HG03460 (cell line): ENCODE measurements at regions not wholly inside any gene's neighbourhood (a gene's known extent, or its start where the extent isn't known, plus 50 kb on each side); places are given as distances from the start of the nearest gene placed in this dataset.
"Not testable (repeated sequence)": the region's sequence is repeated elsewhere in the genome, so short reads cannot be mapped to it uniquely, and the experiment has no call there.

ENCODE experiments used
- ATAC-seq: cut with Tn5 transposase; IDR thresholded peaks from one replicate; pipeline ENCODE4 v1.9.1; 2021; ENCODE audit not compliant: unreplicated experiment

DNA sequence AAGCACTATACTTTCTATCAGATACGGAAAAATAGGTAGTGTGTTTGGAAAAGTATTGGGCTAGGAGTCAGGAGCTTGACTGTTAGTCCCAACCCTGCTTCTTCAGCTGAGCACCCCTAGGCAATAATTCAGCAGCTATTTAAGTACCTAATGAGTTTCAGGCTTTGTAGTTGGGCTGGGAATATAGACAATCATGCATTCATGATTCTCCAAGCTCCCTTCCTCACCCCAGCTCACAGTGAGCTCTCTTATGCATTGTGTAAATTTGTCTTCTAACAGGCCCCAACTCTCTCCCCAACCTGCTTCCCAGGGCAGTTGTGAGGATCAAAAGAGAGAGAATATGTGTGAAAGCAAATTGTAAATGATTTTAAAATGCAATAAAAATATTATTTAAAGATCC is 201.2 kb downstream of the MSX2 start:
- ATAC-seq: no peak

DNA sequence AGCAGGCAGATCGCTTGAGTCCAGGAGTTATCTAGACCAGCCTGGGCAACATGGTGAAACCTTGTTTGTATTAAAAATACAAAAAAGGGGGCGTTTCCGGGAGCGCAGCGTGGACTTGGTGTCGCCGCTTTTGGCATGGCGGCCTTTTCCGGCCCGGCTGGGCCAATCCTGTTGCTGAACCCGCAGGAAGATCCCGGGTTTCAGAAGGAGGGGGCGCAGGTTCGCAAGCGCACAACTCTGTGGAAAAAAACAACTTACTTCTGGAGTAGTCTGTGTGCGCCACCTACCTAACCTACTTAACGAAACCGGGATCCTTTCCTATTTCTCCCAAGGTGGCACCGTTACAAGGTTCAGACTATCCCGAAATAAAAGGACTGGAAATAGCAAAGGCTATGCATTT is 198.6 kb downstream of the MSX2 start:
- no peak for ATAC-seq

DNA sequence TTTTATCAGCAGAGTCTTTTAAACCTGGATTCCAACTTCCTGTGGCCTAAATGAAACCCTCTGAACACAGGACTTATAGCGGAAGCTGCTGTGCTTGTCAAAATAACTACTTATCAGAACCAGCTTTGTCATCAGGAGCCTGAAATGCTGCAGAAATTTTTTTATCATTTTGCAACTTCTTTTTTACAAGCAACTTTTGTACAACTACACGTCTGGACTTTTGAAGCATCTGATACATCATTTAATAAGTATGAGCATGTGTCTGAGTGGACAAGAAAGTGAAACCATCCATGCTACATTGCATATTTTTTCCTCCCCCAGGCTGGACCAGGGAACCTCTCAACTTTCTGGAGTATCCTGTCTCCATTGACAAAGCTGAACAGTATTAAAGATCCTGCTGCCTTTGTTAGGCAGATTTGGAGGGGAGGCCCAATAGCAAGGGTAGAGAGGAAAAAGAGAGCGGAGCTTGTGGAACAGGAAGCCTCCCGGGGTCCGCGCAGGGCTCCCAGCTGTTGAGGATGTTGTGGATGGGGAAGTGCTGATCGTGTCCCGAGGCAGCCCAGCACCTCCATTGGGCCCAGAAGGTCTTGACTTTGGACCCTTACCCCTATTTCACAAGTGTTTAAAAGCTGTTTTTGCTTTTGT is 196.6 kb downstream of the MSX2 start:
- no peak for ATAC-seq

DNA sequence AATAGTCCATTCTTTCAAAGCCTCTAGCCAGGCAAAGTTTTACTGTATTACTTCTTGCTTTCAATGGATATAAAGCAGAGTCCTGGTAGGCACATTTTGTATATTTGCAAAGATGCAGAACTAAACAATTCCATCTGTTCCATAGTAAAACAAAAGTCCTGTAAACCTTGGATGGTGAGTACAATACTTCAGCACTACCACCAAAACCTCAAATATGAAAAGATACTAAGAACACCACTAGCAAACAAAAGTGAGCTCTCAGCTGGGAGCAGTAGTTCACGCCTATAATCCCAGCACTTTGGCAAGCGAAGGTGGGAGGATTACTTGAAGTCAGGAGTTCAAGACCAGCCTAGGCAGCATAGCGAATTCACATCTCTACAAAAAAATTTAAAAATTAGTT is 195.0 kb downstream of the MSX2 start:
- no peak for ATAC-seq

DNA sequence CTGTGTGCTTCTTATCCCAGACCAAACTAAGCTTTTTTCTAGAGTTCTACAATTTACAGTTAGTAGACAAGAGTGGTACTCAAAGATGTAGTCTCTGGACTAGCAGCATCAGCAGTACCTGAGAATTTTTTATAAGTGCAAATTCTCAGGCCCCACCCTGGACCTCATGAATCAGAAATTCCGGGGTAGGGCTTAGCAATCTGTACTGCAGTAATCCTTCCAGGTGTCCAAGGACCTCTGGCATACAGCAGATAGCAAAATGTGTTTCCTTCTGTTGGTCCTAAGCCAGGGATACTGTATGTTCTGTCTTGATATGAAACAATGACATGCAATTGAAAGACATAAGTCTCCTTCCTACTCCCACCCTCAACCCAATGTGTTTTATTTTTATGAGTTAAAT is 194.3 kb downstream of the MSX2 start:
- no peak for ATAC-seq

DNA sequence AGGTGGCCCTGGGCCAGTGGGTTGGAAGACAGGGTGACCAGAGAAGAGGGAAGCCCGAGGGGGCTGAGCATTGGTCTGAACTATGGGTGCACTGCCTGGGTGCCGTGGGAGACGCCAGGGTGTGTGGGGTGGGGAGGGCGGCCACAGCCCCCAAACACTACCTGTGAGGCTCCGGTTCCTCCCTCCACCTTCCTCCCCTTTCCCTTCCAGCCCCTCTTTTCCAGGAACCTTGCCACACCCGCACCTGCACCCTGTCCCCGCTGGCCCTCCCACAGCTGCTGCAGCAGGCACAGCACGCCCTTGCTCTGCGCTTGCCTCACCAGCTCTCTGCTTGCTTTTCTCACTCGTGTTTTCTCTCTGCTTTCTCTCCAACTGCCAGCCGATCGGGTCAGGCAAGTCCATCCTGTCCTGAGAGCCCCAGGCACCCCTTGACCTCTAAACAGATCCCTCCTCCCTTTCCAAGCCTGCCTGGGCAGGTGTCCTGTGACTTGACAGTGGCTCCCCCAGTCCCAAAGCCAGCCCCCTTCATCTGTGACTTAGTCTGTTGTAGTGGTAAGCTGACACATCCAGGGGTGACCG is 193.7 kb downstream of the MSX2 start:
- ATAC-seq: no peak

DNA sequence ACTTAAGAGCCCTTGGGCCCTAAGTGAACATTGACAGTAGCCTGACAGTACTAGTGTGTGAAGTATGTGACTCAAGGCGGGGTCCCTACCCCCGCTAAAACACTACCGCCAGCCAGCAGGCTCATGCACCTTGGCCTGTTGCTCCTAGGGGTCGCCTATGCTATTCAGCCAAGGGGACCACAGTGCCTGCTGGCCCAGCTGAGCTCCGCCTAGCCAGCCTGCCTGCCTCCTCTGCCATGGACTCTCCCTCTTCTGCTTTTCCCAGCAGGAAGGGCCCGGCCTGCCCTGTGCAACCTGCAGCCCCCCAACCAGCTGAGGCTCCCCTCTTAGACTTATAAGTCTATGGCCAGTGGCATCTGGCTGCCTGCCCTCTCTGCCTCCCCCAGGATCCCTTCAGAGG is 193.1 kb downstream of the MSX2 start:
- ATAC-seq: not testable (repeated sequence)

DNA sequence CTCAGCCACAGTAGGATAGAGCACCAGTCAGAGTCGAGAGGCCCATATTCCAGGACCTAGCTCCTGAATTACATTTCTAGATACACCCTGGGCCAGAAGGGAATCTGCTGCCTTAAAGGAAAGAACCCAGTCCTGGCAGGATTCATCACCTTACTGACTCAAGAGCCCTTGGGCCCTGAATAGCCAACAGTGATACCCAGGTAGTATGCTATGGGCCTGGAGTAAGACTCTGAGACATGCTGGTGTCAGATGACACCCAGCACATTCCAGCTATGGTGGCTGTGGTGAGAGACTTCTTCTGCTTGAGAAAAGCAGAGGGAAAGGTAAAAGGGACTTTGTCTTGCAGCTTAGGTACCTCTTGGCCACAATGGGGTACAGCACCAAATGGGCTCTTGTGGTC is 192.5 kb downstream of the MSX2 start:
- not testable (repeated sequence) for ATAC-seq

DNA sequence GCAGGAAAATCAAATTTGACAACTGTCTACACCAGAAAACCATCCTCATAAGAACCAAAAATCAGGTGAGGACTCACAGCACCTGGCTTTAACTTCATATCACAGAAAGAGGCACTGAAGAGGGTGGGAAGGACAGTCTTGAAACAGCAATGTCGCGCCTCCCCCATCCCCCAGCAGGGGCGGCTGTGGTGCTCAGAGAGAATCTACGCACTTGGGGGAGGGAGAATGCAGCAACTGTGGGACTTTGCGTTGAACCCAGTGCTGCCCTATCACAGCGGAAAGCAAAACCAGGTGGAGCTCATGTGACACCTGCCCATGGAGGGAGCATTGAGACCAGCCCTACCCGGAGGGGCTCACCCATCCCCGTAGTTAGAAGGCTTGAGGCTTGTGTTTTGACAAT is 191.8 kb downstream of the MSX2 start:
- no peak for ATAC-seq

DNA sequence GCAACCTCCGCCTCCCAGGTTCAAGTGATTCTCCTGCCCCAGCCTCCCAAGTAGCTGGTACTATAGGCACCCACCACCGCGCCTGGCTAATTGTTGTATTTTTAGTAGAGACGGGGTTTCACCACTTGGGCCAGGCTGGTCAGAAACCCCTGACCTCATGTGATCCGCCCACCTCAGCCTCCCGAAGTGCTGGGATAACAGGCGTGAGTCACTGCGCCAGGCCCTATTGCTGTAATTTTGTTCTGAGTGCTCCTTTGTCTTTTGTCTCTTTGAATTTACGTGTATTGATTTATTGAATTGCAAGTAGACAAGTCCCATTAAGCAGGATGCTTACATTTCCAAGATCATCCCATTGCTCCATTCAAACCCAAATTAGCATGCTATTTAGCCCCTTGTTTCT is 186.7 kb downstream of the MSX2 start:
- ATAC-seq: no peak

DNA sequence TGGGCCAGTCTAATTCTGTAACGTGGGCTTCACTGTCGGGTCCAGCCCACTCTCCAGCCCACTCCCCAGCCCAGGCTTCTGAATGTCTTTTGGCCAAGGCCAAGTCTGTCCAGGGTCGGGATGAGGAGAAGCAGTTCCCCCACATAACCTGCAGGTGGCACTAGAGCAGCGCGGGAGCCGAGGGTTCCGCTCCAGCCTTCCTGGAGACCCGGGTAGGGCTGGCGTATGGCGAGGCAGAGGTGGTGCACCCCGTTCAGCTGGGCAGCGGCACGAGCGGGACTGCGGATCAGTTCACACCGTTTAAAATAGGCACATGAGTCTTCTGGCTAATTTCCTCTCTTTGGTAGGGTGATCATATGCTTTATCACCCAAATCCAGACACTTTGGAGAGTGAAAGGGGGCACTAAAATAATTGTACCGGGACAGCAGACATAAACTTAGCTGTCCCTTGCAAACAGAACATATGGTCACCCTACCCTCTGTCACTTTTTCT is 185.9 kb downstream of the MSX2 start:
- peak; percentile 95 for ATAC-seq

DNA sequence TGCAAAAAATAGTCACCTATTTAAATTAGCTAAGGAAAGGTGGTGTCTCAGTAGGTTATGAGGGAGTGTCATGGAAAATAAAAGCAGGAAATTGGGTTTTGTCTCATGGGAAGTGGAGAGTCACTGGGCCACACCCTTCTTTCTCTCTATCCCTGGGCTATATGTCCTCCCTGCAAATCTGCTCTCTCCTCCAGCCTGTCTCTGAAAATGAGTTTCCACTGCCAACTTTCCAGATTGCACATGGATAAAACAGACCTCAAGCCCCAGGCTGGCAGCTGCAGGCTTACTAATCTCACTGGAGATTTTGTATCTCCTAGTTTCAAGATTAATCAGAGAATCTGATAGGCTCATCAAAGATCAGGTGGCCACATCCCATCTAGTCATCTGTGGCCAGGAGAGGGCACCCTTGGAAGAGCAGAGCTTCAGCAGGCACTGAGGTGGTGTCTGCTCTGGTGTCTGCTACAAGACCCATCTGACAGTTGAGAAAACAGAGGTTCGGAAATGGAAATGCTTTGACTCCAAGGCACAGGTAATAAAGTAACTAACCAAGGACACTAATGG is 178.9 kb downstream of the MSX2 start:
- ATAC-seq: no peak

DNA sequence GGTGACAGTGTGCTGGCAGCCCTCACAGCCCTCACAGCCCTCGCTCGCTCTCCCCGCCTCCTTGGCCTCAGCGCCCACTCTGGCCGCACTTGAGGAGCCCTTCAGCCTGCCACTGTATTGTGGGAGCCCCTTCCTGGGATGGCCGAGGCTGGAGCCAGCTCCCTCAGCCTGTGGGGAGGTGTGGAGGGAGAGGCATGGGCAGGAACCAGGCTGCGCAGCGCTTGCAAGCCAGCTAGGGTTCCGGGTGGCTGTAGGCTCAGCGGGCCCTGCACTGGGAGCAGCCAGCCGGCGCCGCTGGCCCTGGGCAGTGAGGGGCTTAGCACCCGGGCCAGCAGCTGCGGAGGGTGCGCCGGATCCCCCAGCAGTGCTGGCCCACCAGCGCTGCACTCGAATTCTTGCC is 177.0 kb downstream of the MSX2 start:
- no peak for ATAC-seq

DNA sequence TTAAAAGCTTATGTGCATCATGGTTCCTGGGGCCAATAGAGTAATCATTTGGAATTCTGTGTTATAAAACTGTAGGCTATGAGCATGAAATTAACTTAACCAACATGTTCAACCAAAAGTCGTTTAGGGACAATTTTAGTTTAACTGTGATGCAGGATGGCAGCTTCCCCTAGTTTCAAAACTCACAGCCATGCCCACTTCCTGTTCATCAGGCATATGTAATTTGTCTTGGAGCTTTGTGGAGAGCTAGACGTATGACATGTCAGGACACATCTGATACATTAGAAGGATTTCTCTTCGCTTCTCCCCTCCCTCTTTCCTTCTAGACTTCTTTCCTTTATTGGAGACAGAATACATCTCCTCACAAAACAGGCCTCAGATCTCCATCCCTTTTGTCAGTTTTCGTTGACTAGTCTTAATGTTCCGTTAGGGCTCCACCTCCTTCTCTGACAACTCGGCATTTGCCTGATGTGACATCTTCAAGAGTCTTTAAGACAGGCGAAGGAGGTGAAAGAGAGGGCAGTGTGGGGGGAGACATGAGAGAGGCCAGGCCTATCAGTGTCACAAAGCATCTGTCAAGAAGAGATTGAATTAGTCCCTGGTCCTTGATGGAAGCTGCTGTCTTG is 176.0 kb downstream of the MSX2 start:
- no peak for ATAC-seq

DNA sequence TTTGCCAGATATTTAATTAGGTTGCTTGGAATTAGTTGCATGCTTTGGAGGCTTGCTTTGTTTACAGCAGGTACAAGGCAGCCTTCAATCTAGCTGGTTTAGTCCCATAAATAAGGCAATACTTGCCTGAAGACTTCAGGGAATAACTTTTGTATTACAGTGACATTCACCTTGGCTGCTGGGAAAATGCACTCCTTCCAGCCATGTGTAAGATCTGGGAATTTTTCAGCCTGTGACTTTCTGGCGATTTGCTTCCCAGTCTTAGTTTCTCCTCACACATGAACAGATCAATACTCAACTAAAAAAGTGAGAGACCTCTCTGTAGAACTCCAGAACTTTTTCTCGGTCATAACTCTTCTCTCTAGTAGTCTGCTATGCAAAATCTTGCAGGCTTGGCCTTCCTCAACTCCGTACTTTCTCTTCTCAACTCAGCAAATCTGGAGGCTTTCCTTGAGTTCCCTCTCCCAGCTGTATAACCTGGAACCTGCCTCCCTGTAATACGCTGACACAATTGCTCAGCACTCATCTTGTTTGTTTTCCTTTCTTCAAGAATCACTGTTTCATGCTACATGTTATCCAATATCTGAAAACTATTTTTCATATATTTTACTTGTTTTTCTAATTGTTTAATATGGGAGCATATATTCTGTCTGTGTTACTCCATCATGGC is 173.0 kb downstream of the MSX2 start:
- no peak for ATAC-seq

DNA sequence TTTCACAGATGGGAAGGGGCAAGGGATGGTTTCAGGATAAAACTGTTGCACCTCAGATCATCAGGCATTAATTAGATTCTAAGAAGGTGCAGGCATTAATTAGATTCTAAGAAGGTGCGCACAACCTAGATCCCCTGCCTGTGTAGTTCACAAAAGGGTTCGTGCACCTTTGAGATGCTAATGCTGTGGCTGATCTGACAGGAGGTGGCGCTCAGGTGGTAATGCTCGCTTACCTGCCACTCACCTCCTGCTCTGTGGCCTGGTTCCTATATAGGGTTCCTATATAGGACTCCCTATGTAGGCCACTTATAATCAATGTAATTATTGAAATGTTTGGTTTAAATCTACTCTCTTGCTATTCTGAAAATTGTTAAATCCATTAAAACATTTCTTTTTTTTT is 171.0 kb downstream of the MSX2 start:
- no peak for ATAC-seq

DNA sequence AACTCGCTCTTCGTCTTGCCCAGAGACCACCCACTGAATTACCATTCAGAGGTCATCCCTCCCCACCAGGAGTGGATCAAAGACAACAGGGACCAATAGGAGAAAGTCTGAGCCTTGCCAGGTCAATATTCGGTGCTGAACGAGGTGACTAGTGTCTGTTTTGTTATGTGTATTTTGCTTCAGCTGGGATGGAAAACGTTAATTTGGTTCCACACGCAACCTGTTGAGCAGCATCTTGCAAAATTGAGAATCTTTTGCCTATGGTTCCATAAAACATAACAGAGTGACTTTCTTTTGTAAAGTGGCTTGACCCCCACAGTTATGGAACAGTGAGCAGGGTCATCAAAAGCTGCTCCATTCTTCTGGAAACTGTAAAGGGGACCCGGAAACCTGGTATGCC is 168.4 kb downstream of the MSX2 start:
- ATAC-seq: no peak

DNA sequence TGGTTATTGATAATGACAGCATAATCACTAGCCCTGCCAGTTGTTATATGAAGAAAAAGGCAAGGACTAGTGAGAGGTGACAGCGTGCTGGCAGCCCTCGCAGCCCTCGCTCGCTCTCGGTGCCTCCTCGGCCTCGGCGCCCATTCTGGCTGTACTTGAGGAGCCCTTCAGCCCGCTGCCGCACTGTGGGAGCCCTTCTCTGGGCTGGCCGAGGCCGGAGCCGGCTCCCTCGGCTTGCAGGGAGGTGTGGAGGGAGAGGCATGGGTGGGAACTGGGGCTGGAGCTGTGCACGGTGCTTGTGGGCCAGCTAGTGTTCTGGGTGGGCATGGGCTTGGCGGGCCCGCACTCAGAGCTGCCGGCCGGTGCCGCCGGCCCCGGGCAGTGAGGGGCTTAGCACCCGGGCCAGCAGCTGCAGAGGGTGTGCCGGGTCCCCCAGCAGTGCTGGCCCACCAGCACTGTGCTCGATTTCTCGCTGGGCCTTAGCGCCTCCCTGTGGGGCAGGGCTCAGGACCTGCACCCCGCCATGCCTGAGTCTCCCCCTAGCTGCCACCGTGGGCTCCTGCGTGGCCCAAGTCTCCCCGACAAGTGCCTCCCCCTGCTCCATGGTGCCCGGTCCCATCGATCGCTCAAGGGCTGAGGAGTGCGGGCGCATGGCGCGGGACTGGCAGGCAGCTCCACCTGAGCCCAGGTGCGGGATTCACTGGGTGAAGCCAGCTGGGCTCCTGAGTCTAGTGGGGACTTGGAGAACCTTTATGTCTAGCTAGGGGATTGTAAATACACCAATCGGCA is 156.2 kb downstream of the MSX2 start:
- ATAC-seq: not testable (repeated sequence)

DNA sequence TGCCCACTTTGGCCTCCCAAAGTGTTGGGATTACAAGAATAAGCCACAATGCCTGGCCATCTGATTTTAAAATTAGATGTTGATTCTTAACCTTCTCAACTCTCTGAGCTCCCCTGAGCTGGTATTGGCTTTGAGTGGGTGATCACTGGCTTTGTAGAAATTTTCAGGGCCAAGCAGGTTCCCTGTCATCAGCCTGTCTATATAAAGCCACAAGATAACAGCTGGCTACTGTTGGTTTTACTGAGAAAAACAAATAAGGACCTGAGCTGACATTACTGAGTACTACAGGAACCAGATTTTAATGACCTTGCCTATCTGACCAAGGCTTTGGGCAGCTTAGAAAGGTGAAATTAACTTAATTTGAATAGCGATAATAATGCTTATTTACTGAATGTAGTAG is 153.6 kb downstream of the MSX2 start:
- ATAC-seq: no peak

DNA sequence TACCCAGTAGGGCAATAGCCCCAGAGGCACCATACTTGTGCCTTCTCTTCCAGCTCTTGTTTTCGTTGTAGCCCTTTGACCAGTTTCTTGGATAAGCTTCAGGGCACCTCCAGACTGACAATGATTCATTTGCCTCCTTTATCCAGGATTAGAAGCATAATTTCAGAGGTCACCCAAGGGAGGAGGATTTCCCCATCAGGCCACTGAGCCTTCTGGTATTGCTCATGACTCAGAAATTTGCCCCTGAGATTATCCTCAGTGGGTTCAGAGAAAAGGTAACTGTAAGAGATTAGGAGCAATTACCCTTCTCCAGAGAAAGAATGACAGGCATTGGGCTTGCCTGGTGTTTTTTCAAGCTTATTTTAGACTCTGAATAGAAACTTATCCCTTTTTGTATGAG is 147.9 kb downstream of the MSX2 start:
- ATAC-seq: no peak

DNA sequence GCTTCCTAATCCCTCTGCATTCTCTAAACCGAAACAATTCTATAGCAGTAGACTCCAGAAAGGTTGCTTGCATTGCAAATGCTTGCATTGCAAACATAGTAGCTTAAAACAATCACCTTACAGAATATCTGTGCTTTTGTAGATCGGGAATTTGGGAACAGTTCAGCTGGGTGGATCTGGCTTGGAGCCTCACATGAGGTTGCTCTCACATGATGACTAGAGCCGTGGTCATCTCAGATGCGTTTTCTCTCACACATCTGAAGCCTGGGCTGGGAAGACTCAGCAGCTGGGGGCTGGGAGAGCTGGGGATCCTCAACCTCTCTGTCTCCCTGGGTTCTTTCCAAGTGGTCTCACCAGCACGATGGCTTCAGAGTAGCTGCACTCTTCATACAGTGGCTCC is 127.8 kb downstream of the MSX2 start:
- no peak for ATAC-seq
